Esophagus squamous epithelium (tissue), 4 donors: ENCODE measurements at regions not wholly inside any gene's neighbourhood (a gene's known extent, or its start where the extent isn't known, plus 50 kb on each side); places are given as distances from the start of the nearest gene placed in this dataset.

ENCODE experiments used
- POLR2A ChIP-seq, 4 donors: fragments of 450-650 bp; IDR thresholded peaks; one replicate each; pipeline ENCODE4 v1.6.1; 2017; ENCODE audit warnings: antibody characterized with exemption in 4 of 4, mild to moderate bottlenecking in 4 of 4, moderate library complexity in 3 of 4
- TF ChIP-seq, protein P1 (sequence below), 6 experiments: fragments of 450-650 bp in 4 of 6; fragments of 200-600 bp in 2 of 6; sonication (generic) in 2 of 6; IDR thresholded peaks; one replicate each; pipeline ENCODE4 v1.5.1; 2016 to 2019; ENCODE audit warnings: antibody characterized with exemption in 6 of 6, mild to moderate bottlenecking in 4 of 6, moderate library complexity in 4 of 6

DNA sequence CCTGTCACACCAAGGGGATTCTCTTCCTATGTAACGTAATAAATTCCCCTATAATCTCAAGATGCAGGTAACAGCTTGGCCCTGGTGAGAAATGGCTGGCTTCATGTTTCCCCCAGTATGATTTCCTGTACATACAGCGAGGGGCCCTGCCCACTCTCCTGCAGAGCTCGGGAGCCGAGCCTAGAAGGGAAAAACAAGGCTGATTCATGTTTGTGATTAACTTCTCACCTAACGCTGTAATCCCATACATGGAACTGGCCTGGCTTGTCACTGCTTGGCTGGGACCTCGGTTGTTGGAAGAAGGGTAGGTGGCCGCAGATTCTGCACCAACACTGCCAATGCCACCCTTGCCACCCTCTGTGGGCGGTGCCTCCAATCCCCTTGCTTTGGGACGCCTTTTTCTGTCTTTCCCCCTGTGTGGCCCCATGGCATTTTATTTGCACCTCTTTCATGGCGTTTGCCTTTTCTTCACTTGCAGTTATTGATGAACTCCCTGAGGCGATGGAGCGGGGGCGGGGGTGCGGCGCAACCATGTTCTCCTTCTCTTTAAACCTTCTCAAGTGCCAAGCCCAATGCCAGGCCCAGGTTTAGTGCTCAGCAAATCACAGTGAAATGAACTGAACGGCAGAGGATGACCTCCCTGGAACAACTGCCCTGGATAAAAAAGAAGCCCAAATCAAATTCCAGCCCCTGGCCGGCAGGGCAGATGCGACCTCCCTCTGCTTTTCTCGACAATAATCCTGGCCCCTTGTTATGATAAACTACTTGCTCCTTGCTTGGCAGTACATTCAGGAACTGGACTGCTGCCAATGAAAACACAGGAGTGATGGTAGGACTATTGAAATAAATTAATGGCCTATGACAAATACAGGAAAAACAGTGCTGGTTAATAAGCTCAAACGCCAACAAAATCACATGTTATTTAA lies 108.1 kb downstream of the TMEM174 start:
- TF ChIP-seq, protein P1, sequence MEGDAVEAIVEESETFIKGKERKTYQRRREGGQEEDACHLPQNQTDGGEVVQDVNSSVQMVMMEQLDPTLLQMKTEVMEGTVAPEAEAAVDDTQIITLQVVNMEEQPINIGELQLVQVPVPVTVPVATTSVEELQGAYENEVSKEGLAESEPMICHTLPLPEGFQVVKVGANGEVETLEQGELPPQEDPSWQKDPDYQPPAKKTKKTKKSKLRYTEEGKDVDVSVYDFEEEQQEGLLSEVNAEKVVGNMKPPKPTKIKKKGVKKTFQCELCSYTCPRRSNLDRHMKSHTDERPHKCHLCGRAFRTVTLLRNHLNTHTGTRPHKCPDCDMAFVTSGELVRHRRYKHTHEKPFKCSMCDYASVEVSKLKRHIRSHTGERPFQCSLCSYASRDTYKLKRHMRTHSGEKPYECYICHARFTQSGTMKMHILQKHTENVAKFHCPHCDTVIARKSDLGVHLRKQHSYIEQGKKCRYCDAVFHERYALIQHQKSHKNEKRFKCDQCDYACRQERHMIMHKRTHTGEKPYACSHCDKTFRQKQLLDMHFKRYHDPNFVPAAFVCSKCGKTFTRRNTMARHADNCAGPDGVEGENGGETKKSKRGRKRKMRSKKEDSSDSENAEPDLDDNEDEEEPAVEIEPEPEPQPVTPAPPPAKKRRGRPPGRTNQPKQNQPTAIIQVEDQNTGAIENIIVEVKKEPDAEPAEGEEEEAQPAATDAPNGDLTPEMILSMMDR (IDR thresholded peaks at IDR 0.05): no peak
- no peak for TF ChIP-seq POLR2A (IDR thresholded peaks at IDR 0.05)
